GM21619 (cell line): ENCODE measurements at regions not wholly inside any gene's neighbourhood (a gene's known extent, or its start where the extent isn't known, plus 50 kb on each side); places are given as distances from the start of the nearest gene placed in this dataset.
"Not testable (repeated sequence)": the region's sequence is repeated elsewhere in the genome, so short reads cannot be mapped to it uniquely, and the experiment has no call there.

Experiments
- ATAC-seq: cut with Tn5 transposase; IDR thresholded peaks from one replicate; pipeline ENCODE4 v1.9.1; 2021; ENCODE audit not compliant: unreplicated experiment

DNA sequence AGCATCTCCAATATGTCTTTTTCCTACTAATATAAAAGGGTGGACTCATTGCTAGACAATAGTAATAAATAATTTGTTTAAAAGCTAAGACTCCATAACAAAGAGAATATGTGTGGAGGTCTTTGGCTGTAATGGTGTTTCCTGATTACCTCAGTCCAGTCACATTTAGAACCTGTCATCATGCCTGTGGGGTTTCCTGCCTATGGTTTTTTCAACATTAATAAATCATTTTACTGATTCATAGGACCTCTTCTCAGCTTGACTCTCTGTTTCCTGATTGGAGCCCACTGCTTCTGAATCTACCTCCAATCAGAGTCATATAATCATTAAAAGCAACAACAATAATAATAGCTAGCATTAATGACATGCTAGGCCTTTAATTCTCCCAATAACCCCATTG lies 52.4 kb upstream of the GNAI1 start:
- no peak for ATAC-seq

DNA sequence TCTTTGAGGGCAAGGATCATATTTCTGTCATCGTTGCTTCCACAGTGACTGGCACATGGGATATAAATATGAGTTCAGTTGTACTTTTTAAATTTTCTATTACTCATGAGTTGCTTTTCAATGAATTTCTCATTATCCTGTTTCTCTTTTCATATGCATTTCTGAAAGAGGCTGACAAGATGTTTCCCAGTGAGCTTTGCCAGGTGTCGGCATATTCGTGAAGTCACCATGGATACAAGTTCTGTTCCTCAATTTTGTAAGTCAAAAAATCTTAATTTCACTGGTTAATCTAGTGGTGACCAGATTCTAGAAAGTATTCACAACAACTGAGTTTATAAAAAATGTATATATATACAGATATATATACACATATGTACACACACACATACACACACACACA lies 55.7 kb upstream of the GNAI1 start:
- no peak for ATAC-seq

DNA sequence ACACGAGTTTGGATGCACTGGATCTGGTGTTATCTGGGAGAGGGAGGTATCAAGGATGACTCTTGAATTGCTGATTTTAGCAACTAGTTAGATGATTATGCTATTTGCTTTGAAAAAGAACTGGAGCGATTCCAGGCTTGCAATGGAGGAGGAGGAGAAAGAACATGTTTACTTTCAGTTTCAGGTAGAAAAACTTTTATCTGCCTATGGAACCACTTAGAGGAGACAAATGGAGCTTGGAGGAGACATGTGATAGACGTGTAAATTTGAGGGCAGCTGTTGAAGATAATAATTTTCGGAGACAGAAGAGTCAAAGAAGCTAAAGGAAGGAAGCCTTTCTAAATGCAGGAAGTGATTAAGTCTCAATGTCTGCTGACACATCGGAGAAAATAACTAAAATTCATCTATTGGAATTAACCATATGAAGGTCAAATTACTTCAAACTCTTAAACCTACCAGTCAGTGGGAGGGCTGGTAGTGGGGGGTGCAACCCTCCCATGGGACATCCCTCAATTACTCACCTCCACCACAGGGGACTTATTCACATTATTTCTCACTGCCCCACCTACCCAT lies 56.4 kb upstream of the GNAI1 start:
- no peak for ATAC-seq

DNA sequence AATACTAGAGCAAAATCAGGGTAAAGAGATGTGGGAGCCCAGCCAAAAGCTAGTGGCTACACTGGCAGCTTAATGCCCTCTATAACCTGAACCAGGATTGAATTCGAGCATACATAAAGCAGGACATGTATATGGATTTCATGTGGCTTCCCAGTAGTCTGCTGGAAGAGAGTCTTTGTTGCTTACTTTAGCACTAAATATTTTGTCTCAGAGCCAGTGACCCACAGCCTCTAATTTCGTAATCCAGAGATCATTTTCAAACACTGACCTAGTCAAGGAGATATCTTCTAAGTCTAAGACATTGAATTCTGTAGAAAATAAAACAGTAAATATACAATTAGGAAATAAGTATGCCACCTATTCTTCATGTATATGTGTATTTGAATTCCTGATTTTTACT lies 64.2 kb upstream of the GNAI1 start:
- no peak for ATAC-seq

DNA sequence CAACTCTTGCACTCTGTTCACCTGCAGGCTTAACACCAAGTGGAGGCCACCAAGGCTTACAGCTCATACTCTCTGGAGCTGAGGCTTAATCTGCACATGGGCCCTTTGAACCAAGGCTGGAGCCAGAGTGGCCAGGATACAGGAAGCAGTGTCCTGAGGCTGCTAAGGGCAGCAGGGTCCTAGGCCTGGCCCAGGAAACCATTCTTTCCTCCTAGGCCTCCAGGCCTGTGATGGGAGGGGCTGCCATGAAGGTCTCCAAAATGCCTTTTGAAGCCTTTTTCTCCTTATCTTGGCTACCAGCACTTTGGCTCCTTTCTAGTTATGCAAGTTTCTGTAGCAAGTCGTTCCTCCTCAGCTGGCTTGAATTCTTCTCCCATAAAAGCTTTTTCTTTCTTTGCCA lies 68.0 kb upstream of the GNAI1 start:
- no peak for ATAC-seq

DNA sequence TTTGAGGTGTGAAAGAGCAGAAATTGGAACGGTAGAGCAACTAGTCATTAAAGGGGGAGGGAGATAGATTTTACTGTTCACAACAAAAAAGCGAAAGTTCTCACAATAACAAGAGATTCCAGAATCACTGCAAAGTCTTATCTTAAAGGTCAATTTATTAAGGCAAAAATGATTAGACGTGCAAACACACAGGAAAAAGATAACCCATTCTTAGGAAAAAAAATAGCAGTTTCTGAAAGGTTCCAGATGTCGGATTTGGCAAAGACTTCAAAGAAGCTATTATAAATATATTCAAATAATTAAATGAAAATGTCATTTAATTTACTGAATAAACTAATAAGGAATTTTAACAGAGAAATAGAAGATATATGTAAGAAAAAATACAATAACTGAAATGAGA lies 70.8 kb upstream of the GNAI1 start:
- ATAC-seq: no peak

DNA sequence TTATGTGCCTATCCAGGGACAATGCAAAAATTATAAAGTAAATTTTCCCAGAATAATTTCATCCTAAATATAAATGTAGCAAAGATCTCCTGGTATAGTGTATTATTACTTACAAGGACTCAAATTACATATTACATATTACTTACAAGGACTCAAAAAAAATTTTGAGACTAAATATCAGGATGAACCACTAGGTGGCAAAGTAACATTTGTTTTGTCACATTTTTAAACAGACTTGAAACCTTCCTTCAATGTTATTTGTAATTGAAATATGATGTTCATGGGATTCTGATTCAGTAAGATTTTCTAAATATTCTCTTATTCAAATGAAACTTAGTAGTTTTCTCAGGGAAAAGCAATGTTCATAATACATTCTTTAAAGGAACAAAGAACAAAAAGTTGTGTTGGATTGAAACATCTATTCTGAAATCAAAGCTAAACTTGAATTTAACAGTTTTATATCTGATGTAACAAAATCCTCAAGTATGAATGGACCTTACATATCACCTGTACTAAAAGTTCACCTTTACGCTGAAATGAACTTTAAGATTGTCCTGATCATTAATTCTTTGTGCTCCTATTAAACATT lies 74.3 kb upstream of the GNAI1 start:
- no peak for ATAC-seq

DNA sequence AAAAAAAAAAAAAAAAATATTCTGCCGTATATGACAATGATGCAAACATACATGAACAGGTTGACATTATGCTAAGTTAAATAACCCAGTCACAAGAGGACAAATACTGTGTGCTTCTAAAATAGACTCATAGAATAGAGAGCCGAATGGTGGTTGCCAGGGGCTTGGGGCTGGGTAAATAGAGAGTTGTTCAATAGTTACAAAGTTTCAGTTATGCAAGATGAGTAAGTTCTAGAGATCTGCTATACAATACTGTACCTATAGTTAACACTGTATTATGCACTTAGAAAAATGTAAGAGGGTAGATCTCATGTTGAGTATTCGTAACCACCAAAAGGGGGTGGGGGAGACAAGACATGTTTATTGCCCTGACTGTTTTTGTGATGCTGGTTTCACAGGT lies 77.1 kb upstream of the GNAI1 start:
- no peak for ATAC-seq

DNA sequence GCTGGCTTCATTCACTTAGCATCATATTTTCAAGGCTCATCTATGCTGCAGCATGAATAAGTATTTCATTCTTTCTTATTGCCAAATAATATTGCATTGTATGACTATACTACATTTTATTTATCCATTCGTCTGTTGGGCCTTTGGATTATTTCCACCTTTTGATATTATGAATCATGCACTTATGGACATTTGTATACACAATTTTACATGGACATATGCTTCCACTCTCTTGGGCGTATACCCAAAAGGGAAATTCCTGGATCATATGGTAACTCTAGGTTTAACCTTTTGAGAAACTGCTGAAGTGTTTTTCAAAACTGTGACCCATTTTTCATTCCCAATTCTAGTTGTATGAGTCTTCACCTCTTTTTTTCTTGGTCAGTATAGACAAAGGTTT lies 80.3 kb upstream of the GNAI1 start:
- no peak for ATAC-seq

DNA sequence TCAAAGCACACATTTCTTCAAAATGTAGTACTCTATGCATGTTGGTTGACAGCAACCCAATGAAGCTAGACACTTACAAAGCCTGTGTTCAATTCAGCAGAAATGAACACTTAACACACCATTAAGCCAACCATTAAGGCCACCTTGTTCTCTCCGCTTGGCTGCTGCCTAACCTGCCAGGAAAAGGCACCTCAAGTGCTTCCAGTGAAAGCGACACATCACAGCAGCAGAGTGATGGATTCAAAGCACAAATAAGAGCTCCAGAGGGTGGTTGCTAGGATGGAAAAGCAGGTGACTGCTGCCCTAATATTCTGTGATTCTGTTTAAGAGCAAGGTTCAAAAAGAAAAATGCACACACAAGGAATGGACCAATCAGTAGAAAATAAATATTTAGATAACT lies 81.5 kb upstream of the GNAI1 start:
- ATAC-seq: no peak

DNA sequence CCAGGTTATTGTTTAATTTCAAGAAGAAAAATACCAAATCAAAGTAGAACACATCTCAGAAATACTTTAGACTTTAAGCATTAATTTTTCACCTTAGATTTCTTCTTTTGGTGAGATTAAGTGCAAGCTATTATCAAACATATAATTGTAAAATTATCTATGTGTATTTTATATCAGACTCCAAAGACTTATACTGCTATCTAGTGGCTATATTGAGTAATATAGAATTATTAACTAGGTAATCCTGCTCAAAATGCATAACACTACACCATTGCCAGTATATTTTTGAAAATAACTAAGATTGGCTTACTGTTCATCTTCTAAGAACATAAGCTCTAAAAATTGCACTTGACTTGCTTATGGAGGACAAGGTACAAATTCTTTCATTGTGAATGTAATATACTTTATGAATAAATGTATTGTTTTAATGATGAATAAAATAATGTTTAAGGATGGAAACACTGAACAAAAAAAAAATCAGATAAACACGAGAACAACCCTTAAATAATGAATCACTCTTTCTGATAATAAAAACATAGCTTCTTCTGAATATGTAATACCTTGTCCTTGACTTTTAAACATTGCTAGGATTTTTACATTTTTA lies 86.7 kb upstream of the GNAI1 start:
- ATAC-seq: no peak

DNA sequence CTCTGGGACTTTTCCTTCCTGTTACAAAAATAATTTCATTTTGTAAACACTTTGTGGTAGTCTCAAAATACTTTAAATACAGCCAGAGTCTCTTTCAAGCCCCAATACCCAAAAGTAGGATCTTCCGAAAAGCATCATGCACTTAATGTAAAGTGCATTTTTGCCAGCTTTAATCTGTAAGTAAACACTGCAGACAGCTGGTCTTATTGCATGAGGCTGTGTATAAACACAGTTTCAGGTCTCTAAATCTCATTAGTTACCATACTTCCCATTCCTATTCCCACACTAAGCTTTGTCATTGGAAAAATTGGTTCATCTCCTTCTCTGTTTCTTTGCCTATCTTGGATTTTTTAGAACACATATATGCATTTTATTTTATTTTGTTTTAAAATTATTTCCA lies 87.6 kb upstream of the GNAI1 start:
- no peak for ATAC-seq

DNA sequence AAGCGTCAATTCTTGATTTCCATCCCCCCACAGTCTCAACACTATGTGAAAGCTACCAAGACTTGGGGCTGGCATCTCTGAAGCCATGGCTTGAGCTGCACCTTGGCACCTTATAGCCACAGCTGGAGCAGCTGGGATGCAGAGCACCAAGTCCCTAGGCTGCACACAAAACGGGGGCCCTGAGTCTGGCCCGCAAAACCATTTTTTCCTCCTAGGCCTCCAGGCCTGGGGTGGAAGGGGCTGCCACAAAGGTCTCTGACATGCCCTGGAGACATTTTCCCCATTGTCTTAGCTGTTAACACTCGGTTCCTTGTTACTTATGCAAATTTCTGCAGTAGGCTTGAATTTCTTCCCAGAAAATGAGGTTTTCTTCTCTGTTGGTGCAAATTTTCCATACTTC lies 89.8 kb upstream of the GNAI1 start:
- no peak for ATAC-seq

DNA sequence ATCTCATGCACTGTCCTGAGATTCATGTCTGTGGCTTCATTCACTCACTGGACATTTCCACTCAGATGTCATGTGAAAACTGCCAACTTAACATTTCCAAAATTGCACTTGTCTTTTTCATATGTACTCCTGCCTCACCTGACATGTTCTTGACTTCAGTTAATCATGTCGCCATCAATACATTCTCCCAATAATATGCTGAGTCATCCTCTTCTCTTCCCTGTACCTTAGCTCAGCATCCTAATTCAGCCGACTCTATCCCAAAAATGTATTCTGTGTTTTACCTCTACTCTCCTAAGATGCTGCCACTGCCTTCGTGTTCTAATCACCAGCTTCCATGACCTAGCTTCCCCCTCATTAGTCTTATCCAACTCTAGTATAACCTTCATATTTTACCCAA lies 93.9 kb upstream of the GNAI1 start:
- no peak for ATAC-seq

DNA sequence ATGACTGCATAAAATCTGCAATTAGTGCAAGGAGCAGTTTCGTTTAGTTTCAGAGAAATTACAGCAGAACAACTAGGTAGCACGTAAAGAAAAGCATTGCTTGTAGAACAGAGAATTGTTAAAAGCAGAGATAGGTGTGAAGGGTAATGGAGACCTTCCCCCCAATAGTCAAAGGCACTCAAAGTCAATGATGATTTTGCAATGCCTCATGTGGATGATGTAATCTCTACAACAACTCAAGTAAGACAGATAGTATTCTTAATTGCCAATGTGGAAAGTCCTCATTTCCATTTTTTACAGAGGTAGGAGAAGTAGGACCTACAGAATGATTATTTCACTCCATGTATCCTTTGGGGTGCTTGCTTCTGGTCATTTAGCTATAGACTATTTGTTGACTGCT lies 94.3 kb upstream of the GNAI1 start:
- no peak for ATAC-seq

DNA sequence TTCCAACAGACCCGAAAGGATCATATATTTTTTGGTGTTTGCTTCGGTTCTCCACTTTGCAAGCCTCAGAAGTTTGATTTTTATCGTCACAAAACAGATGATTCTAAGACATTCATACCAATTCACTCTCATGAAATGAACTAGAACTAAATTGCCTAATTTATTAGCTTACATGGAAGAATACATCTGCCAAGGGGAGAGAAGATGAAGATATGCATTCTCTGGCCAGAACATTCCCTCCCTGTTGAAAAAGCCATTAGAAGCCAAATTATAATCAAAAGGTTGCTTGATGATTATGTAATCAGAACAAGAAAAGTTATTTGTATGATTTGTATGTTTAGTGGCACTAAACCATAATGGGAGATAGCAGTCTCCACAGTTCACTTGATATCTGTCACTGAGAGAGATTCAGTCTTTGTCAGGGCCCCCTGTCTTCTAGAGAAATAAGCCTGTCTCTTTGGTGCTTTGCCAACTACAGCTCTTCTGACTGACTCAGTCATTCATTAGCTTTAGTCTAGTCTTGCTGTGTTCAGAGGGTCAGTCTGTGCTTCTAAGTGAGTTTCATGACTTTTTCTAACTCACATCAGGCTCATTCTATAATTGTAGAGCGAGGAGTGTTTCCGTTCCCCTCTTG lies 95.3 kb upstream of the GNAI1 start:
- no peak for ATAC-seq

DNA sequence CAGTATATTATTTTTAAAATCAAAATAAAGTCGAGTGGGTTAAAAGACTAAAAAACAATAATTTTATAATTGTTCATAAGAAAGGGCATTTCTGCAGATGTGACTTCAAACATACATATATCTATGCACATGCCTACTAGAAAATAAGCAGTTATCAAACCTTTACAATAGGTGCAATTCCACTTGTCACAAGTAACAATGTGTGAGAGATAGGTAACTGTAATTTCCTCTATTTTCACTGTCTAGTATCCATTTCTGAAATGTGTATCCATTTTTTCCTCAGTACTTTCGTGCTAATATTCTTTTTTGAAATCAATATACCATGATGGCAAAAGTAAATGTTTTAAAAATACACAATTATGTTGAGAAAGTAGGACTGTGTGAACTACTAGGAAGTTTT lies 96.9 kb upstream of the GNAI1 start:
- no peak for ATAC-seq

DNA sequence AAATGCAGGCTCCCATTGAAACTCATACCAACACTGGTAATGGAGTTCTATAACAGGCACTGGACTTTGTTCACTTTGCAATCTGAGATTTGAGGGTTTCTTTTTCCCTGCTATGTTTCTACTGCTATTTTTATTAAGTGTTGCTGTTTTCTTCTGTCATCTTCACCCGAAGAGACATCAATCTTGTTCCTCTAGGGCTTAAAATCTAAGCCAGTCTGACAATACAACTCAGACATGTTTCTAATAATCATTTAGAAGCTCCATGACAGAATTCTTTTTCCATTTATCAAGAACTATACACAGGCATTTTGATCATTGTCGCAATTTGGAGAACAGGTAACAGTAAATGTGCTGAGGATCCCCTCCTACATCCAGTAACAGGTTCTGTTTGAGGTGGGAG lies 98.5 kb upstream of the GNAI1 start:
- ATAC-seq: no peak

DNA sequence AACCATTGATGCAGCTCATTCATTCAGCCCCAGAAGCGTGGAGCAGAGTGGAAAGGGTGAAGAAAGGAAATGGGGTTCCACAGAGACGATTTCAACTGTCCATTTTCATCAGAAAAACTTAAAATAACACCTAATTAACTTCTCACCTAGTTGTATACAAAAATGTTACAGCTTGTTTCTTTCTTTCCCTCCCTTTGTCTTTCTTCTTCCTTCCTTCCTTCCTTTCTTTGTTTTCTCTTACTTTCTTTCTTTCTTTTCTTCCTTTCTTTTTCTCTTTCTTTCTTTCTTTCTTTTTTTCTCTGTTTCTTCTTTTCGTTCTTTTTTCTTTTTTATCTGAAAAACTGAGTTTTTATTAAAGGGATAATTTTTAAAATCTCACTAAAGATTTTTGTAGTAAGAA lies 105.9 kb upstream of the GNAI1 start:
- no peak for ATAC-seq

DNA sequence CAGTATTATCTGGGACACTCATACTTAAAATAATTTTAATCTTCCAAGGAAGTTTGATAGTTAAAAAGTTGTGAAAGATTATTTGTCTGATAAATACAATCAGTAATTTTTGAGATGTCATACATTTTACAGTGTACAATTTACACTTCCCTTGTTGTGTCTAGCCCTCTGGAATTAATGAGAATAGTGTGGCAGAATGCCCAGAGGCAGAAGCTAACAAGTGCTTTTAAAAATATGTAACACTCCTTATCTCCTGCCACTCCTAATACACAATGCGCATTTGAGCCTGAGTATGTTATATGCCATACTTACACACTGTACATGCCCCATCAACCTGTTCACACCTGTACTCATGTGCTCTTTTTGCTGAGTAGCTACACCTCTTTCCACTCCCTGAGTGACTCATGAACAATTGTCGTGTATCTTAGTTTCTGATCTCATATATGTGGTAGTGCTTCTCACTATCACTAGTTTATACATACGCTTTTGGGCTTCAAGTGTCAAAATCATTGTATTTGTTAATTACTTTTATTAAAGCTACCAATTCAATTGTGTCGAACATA lies 106.9 kb upstream of the GNAI1 start:
- no peak for ATAC-seq

DNA sequence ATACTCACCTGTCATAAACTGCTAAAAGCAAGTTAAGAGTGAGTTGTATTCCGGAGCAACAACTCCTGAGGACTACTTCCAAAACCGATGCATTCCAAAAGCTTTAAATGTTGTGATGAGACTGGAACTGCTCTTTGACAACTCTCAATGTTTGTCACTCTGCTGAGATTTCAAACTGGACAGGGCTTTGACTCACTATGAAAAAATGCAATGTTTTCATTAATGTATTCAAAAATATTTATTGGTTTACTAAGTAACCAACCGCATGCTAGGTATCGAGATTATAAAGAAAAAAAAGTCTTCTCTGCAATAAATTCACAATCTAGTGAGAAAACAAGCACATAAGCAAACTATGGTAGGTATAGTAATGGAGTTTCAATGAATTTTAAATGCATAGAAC lies 107.9 kb upstream of the GNAI1 start:
- no peak for ATAC-seq

DNA sequence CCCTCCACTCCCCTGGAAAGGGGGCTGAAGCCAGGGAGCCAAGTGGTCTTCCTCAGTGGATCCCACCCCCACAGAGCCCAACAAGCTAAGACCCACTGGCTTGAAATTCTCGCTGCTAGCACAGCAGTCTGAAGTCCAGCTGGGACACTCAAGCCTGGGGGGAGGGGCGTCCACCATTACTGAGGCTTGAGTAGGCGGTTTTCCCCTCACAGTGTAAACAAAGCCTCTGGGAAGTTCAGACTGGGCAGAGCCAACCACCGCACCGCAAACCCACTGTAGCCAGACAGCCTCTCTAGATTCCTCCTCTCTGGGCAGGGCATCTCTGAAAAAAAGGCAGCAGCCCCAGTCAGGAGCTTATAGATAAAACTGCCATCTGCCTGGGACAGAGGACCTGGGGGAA lies 114.4 kb upstream of the GNAI1 start:
- ATAC-seq: not testable (repeated sequence)
